Spinal cord (tissue), 9 donors: ENCODE measurements at regions not wholly inside any gene's neighbourhood (a gene's known extent, or its start where the extent isn't known, plus 50 kb on each side); places are given as distances from the start of the nearest gene placed in this dataset.
"Not testable (repeated sequence)": the region's sequence is repeated elsewhere in the genome, so short reads cannot be mapped to it uniquely, and the experiment has no call there.

Experiments used
- DNase-seq, 6 donors: peaks; one replicate each; pipeline versions ENCODE4 v3.0.0 to v3.0.0-alpha.2; 2013 to 2015; ENCODE audit warnings: low spot score in 6 of 6, low read depth in 4 of 6
- H3K27ac ChIP-seq: one replicate; pipeline ENCODE4 v1.5.1; 2013; ENCODE audit warnings: low read depth, low read length, control low read depth
- H3K27me3 ChIP-seq: one replicate; pipeline ENCODE4 v1.6.1; 2013; ENCODE audit warnings: low read length; ENCODE audit not compliant: control insufficient read depth, insufficient read depth
- H3K36me3 ChIP-seq: one replicate; pipeline ENCODE4 v1.6.1; 2013; ENCODE audit warnings: low read length; ENCODE audit not compliant: control insufficient read depth, insufficient read depth
- H3K4me1 ChIP-seq: one replicate; pipeline ENCODE4 v1.6.1; 2013; ENCODE audit warnings: low read length; ENCODE audit not compliant: control insufficient read depth, insufficient read depth
- H3K4me3 ChIP-seq: one replicate; pipeline ENCODE4 v1.5.1; 2013; ENCODE audit warnings: low read depth, low read length, control low read depth
- H3K9me3 ChIP-seq: one replicate; pipeline ENCODE4 v1.6.1; 2013; ENCODE audit warnings: low read length; ENCODE audit not compliant: control insufficient read depth, insufficient read depth
- WGBS: methylation state at CpG from one replicate; pipeline ENCODE4 v1.1.5; 2013; ENCODE audit warnings: missing lambda C conversion rate; ENCODE audit not compliant: insufficient coverage; 5-methylcytosine and 5-hydroxymethylcytosine counted together
- donor health status: healthy.

DNA sequence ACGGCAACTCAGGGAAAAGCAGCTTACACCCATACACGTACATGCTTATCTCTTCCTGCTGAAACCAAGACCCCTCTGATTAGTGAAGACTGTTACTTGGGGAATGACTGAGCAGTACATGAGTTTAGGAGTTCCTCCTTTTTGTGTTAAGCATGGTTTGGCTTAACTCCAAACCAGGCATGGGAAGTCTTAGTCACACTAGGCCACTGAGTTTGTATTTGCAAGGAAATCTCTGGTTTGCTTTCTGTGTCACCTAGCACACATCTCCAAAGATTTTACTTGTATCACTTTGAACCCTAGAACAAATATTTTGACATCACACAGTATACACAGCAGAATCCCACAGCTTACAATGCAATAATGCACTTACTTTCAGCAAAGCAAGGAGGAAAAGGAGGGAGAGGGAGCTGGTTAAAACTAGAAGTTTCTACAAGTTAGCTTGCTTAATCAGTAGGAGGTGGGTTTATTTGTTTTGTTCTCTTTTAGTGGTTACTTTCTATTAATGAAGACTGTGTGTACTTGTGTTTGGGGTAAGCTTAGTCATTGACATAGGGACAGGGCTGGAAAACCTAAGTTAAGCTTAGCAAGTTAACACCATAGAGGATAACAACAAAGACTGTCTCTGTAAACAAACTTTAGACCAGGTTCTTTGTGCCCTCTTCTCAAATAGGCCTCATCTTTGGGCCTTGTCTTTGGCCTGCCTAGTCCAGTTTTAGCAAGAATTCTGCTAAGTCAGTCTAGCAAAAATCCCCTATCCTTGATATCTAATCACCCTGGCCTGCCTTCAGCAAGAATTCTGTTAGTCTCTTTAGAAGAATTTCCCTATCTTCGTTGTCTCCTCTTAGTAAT is 219.4 kb downstream of the MREG start:
- 58% methylated on average over 1 of the region's 3 CpGs for WGBS

DNA sequence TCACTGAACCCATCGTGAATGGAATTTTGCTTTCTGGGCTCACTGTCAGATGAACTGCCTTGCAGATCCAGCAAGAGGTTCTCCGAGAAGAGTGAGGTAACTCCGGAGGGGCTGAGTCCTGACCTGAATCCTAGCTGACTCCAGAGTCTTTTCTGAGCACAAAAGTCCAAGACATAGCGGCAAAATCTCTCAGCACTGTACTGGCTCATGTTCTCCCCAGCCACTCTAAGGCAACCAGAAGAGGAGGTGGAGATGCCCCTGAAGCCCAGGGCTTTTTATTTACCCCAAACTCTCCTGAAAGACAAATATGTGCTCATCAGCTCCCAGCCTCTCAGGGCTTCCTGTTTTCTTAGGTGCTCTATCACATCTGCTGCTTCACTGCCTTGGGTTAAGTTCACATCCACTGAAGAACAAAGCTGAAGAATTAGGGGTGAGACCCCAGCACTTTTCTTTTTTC is 221.8 kb downstream of the MREG start:
- H3K4me1 ChIP-seq = no peaks in the 10 kb centered on the region
- no peak overlapping the region for H3K27ac ChIP-seq
- no peak for DNase-seq
- H3K36me3 ChIP-seq = no peaks in the 10 kb centered on the region
- no peaks in the 10 kb centered on the region for H3K27me3 ChIP-seq
- 70% methylated on average over 4 of the region's 4 CpGs for WGBS
- no peak overlapping the region for H3K4me3 ChIP-seq
- H3K9me3 ChIP-seq = no peaks in the 10 kb centered on the region

More for the DNA sequence above, 219.4 kb downstream of the MREG start:
- Histone ChIP-seq H3K4me3 (no peak overlapping the region), H3K4me1 (no peaks in the 10 kb centered on the region), H3K36me3 (no peaks in the 10 kb centered on the region), H3K9me3 (no peaks in the 10 kb centered on the region), H3K27ac (no peak overlapping the region), H3K27me3 (no peaks in the 10 kb centered on the region)
- DNase-seq = peak in 1 of 6 donors; percentile 49

DNA sequence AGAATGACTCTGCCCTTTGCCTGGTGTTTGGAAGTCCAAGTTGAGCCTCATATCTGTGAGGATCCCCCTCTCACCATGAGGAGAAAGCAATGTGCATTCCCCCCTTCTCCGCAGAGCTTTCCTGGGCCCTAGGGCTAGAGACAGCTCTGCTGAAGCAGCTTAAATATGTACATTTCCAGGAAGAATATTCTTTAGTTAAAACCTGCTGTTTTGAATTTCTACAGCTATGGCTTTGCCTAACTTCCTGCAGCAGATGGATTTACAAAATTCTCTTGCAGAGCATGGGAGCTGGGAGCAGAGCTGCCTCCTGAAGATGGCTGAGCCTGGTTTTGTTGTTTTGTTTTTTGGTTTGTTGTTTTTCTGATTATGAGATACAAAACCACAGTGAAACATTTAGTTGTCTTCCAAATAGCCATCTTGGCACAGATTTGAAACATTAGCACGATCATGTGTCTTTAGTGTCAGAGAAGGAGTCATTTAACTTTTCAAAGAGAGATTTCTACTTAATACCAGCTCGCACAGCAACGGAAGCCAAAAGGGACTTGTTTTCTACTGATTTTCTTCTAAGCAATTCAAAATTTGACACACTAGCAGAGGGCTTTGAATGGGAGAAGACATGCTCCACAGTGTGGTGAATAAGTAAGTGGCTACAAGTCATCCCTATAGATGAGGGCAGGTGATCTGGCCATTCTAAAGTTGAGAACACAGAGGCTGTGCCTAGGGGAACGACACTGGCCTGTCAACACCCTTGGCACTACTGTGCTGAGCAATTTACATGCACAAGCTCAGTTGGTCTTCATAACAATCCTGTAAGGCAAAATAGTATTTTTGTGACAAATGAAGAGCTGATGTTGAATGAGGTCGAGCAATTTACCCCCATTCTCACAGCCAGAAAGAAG is 222.6 kb downstream of the MREG start:
- peak in 1 of 6 donors; percentile 60 for DNase-seq
- Histone ChIP-seq H3K4me3 (no peak overlapping the region), H3K36me3 (no peaks in the 10 kb centered on the region), H3K27me3 (no peaks in the 10 kb centered on the region), H3K4me1 (no peaks in the 10 kb centered on the region), H3K9me3 (no peaks in the 10 kb centered on the region), H3K27ac (no peak overlapping the region)
- WGBS = no CpG with 5 or more reads among the region's 6 CpGs

DNA sequence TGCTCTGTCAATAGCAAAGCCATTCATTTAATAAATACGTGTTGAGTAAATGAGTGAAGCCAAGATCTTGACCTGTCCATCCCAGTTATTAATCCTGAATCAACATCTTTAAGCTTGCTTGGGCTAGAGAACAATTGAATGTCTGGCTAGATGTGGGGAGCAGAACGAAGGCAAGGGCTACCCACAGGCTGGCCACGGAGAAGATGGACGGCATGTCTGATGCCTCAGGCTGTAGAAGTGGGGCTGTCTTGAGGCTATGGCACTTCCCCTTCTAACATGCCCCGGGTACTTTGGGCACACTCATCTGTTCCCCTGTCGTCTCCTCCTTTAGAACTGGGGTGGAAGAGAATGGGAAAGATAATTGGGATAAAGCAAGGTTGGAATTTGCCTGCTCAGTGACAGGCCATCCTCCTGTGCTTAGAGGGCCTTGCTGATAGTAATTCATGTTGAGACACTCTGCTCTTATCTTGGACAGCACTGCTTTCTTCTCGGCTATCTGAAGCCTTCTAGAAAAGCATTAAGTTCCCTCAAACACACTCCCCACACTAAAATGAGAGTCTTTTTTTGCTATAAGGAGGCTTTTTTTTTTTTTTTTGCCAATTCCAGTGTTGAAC is 225.7 kb downstream of the MREG start:
- Histone ChIP-seq H3K4me3 (no peak overlapping the region), H3K27me3 (no peaks in the 10 kb centered on the region), H3K4me1 (no peaks in the 10 kb centered on the region), H3K27ac (no peak overlapping the region), H3K9me3 (no peaks in the 10 kb centered on the region), H3K36me3 (no peaks in the 10 kb centered on the region)
- no peak for DNase-seq
- 75% methylated on average over 3 of the region's 7 CpGs for WGBS

DNA sequence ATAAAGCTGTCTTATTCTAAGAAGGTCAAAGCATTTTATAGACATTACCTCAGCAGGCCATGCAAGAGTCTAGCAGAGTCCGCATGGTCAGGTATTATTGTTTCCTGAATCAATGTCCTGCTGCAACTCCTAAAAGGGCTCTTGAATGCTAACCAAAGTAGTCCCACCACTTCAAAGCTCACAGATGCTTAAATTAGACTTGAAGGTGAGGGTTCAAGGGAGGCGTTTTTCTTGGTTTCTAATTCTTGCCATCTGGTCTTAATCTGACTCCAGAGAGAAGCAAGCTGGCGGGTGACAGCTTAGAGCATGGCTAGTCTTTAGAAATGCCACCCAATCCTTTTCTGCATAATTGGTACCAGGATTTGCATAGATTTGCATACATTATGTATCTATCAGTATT is 226.3 kb downstream of the MREG start:
- no peaks in the 10 kb centered on the region for H3K36me3 ChIP-seq
- no peaks in the 10 kb centered on the region for H3K4me1 ChIP-seq
- no peaks in the 10 kb centered on the region for H3K9me3 ChIP-seq
- H3K27ac ChIP-seq = no peak overlapping the region
- 88% methylated on average over 1 of the region's 3 CpGs for WGBS
- peak in 2 of 6 donors; percentile 42 for DNase-seq
- no peak overlapping the region for H3K4me3 ChIP-seq
- no peaks in the 10 kb centered on the region for H3K27me3 ChIP-seq

DNA sequence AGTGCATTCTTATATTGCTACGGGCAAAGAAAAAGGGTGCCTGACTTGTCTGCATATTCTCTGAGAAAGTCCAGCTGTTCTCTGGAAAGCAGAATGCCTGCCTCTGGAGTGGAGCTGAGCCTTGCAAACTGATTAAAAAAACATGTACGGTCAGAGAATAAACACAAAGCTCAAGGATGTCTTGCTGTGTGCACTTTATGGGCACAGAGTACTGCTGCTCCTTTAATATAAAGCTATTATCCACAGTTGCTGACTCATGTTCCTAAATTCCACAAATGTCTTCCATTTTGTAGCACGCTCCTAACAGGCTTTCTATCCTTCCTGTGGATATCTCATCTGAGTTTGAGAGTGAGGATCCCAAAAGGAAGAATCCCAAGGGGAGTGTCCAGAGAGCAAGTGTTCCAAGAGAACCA is 229.0 kb downstream of the MREG start:
- DNase-seq = peak in 1 of 6 donors; percentile 52
- Histone ChIP-seq H3K36me3 (no peaks in the 10 kb centered on the region), H3K9me3 (no peaks in the 10 kb centered on the region), H3K27me3 (no peaks in the 10 kb centered on the region), H3K4me1 (no peaks in the 10 kb centered on the region), H3K27ac (no peak overlapping the region), H3K4me3 (no peak overlapping the region)
- WGBS = 15% methylated on average over 2 of the region's 3 CpGs

DNA sequence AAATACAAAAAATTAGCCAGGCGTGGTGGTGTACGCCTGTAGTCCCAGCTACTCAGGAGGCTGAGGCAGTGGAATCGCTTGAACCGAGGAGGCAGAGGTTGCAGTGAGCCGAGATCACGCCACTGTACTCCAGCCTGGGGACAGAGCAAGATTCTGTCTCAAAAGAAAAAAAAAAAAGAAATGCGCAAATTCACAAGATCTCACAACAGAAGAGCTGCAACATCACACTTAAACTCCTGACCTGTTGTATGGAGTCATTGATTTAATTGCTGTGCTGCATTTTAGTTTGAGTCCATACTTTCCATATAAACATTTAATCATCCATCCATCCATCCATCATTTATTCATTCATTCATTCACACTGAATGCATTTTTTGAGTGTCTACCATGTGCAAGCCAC is 229.7 kb downstream of the MREG start:
- H3K27ac ChIP-seq, H3K9me3 ChIP-seq, H3K4me1 ChIP-seq, H3K36me3 ChIP-seq, H3K4me3 ChIP-seq, DNase-seq, H3K27me3 ChIP-seq: not testable (repeated sequence)
- WGBS = 92% methylated on average over 4 of the region's 7 CpGs

DNA sequence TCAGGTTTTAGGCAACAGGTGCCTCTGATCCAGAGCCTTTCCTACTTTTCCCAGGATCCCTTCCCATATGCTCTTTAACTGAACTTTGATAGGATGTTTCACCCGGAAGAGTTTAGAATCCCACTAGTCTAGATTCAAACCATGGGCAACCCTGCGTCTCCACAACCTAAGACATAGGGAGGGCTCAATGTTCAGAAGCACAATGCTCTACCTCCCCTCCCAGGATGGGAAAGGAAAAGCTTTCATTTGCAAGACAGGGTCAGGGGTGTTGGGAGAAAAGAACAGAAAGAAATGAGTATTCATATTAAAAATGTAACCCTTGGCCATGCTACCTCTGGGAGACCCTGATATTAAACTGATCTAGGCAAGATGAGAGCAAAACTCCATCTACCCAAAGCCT is 230.4 kb downstream of the MREG start:
- H3K27me3 ChIP-seq = no peaks in the 10 kb centered on the region
- WGBS = no CpG with 5 or more reads among the region's 2 CpGs
- no peaks in the 10 kb centered on the region for H3K9me3 ChIP-seq
- no peak for DNase-seq
- H3K4me3 ChIP-seq = no peak overlapping the region
- no peaks in the 10 kb centered on the region for H3K36me3 ChIP-seq
- H3K27ac ChIP-seq = no peak overlapping the region
- no peaks in the 10 kb centered on the region for H3K4me1 ChIP-seq

DNA sequence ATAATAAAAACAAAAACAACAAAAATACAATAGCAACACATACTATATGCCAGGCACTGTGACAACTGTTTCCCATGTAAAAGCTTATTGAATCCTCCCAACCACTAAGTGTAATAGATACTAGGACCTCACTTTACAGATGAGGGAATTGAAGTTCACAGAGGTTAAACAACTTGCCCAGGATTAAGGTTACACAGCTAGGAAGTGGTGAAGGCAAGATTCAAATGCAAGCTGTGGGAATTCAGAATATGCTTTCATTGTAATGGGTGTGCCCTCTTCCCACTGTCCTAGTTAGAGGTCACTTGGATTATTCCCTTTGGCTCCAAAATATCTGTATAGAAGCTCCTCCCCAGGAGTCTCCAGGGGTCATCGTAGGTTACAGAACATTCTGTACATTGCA is 231.1 kb downstream of the MREG start:
- no peaks in the 10 kb centered on the region for H3K9me3 ChIP-seq
- no peak overlapping the region for H3K27ac ChIP-seq
- H3K4me1 ChIP-seq = no peaks in the 10 kb centered on the region
- H3K27me3 ChIP-seq = no peaks in the 10 kb centered on the region
- H3K4me3 ChIP-seq = no peak overlapping the region
- WGBS = 83% methylated on average over 1 of the region's 1 CpG
- DNase-seq = no peak
- H3K36me3 ChIP-seq = no peaks in the 10 kb centered on the region
